GM21737 (cell line): ENCODE measurements at regions not wholly inside any gene's neighbourhood (a gene's known extent, or its start where the extent isn't known, plus 50 kb on each side); places are given as distances from the start of the nearest gene placed in this dataset.

Source experiments
- ATAC-seq: cut with Tn5 transposase; IDR thresholded peaks from one replicate; pipeline ENCODE4 v1.9.1; 2021; ENCODE audit warnings: mild to moderate bottlenecking, moderate library complexity; ENCODE audit not compliant: unreplicated experiment

- ATAC-seq = no peak
Observed at GRCh38 chr12:97912943-97913342, 450.3 kb downstream of the RMST start.

GRCh38 chr12:97921979-97922722, 459.5 kb downstream of the RMST start:
- ATAC-seq = no peak

- ATAC-seq = no peak
Observed at GRCh38 chr12:97923546-97923945, 460.9 kb downstream of the RMST start.

GRCh38 chr12:97924122-97924521, 461.5 kb downstream of the RMST start:
- no peak for ATAC-seq

GRCh38 chr12:97927977-97928376, 465.4 kb downstream of the RMST start:
- no peak for ATAC-seq

GRCh38 chr12:97936165-97936564, 473.6 kb downstream of the RMST start:
- ATAC-seq = no peak

GRCh38 chr12:97938031-97938430, 475.4 kb downstream of the RMST start:
- ATAC-seq = no peak

- ATAC-seq = no peak
Observed at GRCh38 chr12:97939156-97939555, 476.6 kb downstream of the RMST start.

- no peak for ATAC-seq
Observed at GRCh38 chr12:97940105-97940504, 477.5 kb downstream of the RMST start.

- no peak for ATAC-seq
Observed at GRCh38 chr12:97940629-97941028, 478.0 kb downstream of the RMST start.

GRCh38 chr12:97941686-97942354, 479.2 kb downstream of the RMST start:
- no peak for ATAC-seq

- ATAC-seq = no peak
Observed at GRCh38 chr12:97943359-97943758, 480.8 kb downstream of the RMST start.

- no peak for ATAC-seq
Observed at GRCh38 chr12:97944576-97944975, 482.0 kb downstream of the RMST start.

- no peak for ATAC-seq
Observed at GRCh38 chr12:97946701-97947100, 484.1 kb downstream of the RMST start.

- no peak for ATAC-seq
Observed at GRCh38 chr12:97948591-97948990, 486.0 kb downstream of the RMST start.

- no peak for ATAC-seq
Observed at GRCh38 chr12:97951239-97951638, 488.6 kb downstream of the RMST start.

GRCh38 chr12:97951717-97952116, 489.1 kb downstream of the RMST start:
- ATAC-seq = no peak

GRCh38 chr12:97957109-97957508, 494.5 kb downstream of the RMST start:
- ATAC-seq = no peak

- ATAC-seq = no peak
Observed at GRCh38 chr12:97960225-97960624, 497.6 kb downstream of the RMST start.

- no peak for ATAC-seq
Observed at GRCh38 chr12:97960741-97961608, 498.4 kb downstream of the RMST start.

- no peak for ATAC-seq
Observed at GRCh38 chr12:97967831-97968230, 505.2 kb downstream of the RMST start.
